Aorta (tissue), 5 donors: ENCODE measurements at regions not wholly inside any gene's neighbourhood (a gene's known extent, or its start where the extent isn't known, plus 50 kb on each side); places are given as distances from the start of the nearest gene placed in this dataset.
"Not testable (repeated sequence)": the region's sequence is repeated elsewhere in the genome, so short reads cannot be mapped to it uniquely, and the experiment has no call there.

Experiments
- ATAC-seq: fragments of 200-7000 bp; cut with Tn5 transposase; one replicate; pipeline ENCODE4 v1.9.1; 2022; ENCODE audit warnings: moderate library complexity; ENCODE audit not compliant: low FRiP score
- DNase-seq, 2 donors: peaks; one replicate each; pipeline ENCODE4 v3.0.0-alpha.2; 2020
- H3K27ac ChIP-seq, 2 donors: one replicate each; pipeline ENCODE4 v1.5.1; 2013; ENCODE audit warnings: low read length in 2 of 2, mild to moderate bottlenecking in 2 of 2, moderate library complexity in 2 of 2, control low read depth in 1 of 2, inconsistent platforms in 1 of 2, low read depth in 1 of 2
- H3K27me3 ChIP-seq, 2 donors: one replicate each; pipeline ENCODE4 v1.6.1; 2013; ENCODE audit warnings: control low read depth in 1 of 2, low read length in 1 of 2, mild to moderate bottlenecking in 1 of 2, moderate library complexity in 1 of 2; ENCODE audit not compliant: insufficient read depth in 2 of 2, control insufficient read depth in 1 of 2
- H3K36me3 ChIP-seq, 2 donors: one replicate each; pipeline ENCODE4 v1.6.1; 2013; ENCODE audit warnings: control low read depth in 1 of 2, low read length in 1 of 2, mild to moderate bottlenecking in 1 of 2; ENCODE audit not compliant: insufficient read depth in 2 of 2, control insufficient read depth in 1 of 2
- H3K4me1 ChIP-seq, 2 donors: one replicate each; pipeline ENCODE4 v1.6.1; 2013; ENCODE audit warnings: low read length in 2 of 2, control low read depth in 1 of 2, mild to moderate bottlenecking in 1 of 2, moderate library complexity in 1 of 2; ENCODE audit not compliant: insufficient read depth in 2 of 2, control insufficient read depth in 1 of 2
- H3K4me3 ChIP-seq, 2 donors: one replicate each; pipeline ENCODE4 v1.5.1; 2013; ENCODE audit warnings: low read length in 2 of 2, control low read depth in 1 of 2, mild to moderate bottlenecking in 1 of 2
- H3K9me3 ChIP-seq: one replicate; pipeline ENCODE4 v1.6.1; 2013; ENCODE audit warnings: mild to moderate bottlenecking, low read length; ENCODE audit not compliant: control insufficient read depth
- WGBS, 2 donors: extraction: QIAGEN DNeasy Blood & Tissue Kit; methylation state at CpG; one replicate each; pipeline ENCODE4 v1.1.7; 2013; 5-methylcytosine and 5-hydroxymethylcytosine counted together
- intact Hi-C, 2 donors: fragments of 100-400 bp; cut with DNase I; formaldehyde crosslinking; loops; one replicate each; pipeline versions ENCODE4 v1.14.2 to v1.15.0; 2022
- donor health status: healthy with polysubstance abuse.
- donor health status: Bipolar disorder and iron deficiency.
- donor health status: DM: no; HTN: no; CAD: no.
- donor health status: DM: no; HTN: no; CAD: no.
- donor health status: DM: yes; HTN: yes; CAD: no.

GRCh38 chr7:96786261-96786997 is 76.8 kb upstream of the SEM1 start:
- Histone ChIP-seq H3K36me3 (no peaks in the 10 kb centered on the region), H3K4me3 (no peak overlapping the region), H3K9me3 (no peaks in the 10 kb centered on the region), H3K4me1 (no peaks in the 10 kb centered on the region), H3K27me3 (no peaks in the 10 kb centered on the region), H3K27ac (no peak overlapping the region)
- DNase-seq (peak in 1 of 2 donors; percentile 39), ATAC-seq (peak; percentile 46)
- intact Hi-C loops: no loop called here
- 40 to 44% methylated on average over 15 of the region's 15 CpGs for WGBS, 2 donors

GRCh38 chr7:96786998-96787395 is 77.4 kb upstream of the SEM1 start:
- ATAC-seq: no peak
- no peak overlapping the region for H3K27ac ChIP-seq
- no peaks in the 10 kb centered on the region for H3K27me3 ChIP-seq
- intact Hi-C loops: no loop called here
- DNase-seq: no peak
- H3K36me3 ChIP-seq: no peaks in the 10 kb centered on the region
- H3K4me1 ChIP-seq: no peaks in the 10 kb centered on the region
- no peaks in the 10 kb centered on the region for H3K9me3 ChIP-seq
- H3K4me3 ChIP-seq: no peak overlapping the region

DNA sequence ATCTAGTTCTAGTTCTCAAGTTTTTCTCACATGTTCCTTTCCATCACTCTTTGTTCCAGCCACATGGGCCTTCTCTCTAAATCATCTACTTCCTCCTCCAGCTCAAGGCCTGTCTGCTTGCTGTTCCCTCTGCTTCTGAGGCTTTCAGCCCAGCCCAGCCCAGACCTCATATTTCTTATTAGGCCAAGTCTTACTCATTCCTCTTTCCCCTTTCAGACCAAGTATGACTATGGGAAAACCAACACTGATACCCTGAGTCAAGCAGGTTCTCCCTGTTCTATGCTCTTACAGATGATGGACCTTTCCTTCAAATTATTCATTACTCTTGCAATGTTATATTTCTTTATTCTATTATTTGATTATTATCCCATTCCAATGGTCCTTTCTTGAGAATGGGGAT is 80.3 kb upstream of the SEM1 start:
- Histone ChIP-seq H3K27ac (no peak overlapping the region), H3K9me3 (no peaks in the 10 kb centered on the region)

GRCh38 chr7:96792115-96792514 is 82.5 kb upstream of the SEM1 start:
- intact Hi-C loops: no loop called here
- no peaks in the 10 kb centered on the region for H3K4me1 ChIP-seq
- H3K27ac ChIP-seq: no peak overlapping the region
- H3K27me3 ChIP-seq: no peaks in the 10 kb centered on the region
- no peaks in the 10 kb centered on the region for H3K36me3 ChIP-seq
- 57 to 67% methylated on average over 2 of the region's 2 CpGs for WGBS, 2 donors
- no peak for DNase-seq
- no peak for ATAC-seq
- no peaks in the 10 kb centered on the region for H3K9me3 ChIP-seq
- H3K4me3 ChIP-seq: no peak overlapping the region

More for the DNA sequence above, 80.3 kb upstream of the SEM1 start:
- intact Hi-C loops: no loop called here
- no peaks in the 10 kb centered on the region for H3K4me1 ChIP-seq
- ATAC-seq (no peak), DNase-seq (no peak)
- no peak overlapping the region for H3K4me3 ChIP-seq
- no peaks in the 10 kb centered on the region for H3K36me3 ChIP-seq
- no peaks in the 10 kb centered on the region for H3K27me3 ChIP-seq

- intact Hi-C loops: no loop called here
- no peaks in the 10 kb centered on the region for H3K36me3 ChIP-seq
- H3K9me3 ChIP-seq: no peaks in the 10 kb centered on the region
- no peak overlapping the region for H3K27ac ChIP-seq
- WGBS, 2 donors: 80 to 83% methylated on average over 2 of the region's 2 CpGs
- ATAC-seq: no peak
- H3K4me3 ChIP-seq: no peak overlapping the region
- H3K4me1 ChIP-seq: no peaks in the 10 kb centered on the region
- no peaks in the 10 kb centered on the region for H3K27me3 ChIP-seq
- no peak for DNase-seq
These were observed 84.4 kb upstream of the SEM1 start for GRCh38 chr7:96794063-96794462.

GRCh38 chr7:96800122-96800521 is 90.5 kb upstream of the SEM1 start:
- intact Hi-C loops: no loop called here
- Histone ChIP-seq H3K36me3 (no peaks in the 10 kb centered on the region), H3K4me1 (no peaks in the 10 kb centered on the region), H3K9me3 (no peaks in the 10 kb centered on the region), H3K4me3 (no peak overlapping the region), H3K27ac (no peak overlapping the region), H3K27me3 (no peaks in the 10 kb centered on the region)
- no peak for DNase-seq
- ATAC-seq: no peak
- 80% methylated on average over 3 of the region's 3 CpGs for WGBS, 2 donors

DNA sequence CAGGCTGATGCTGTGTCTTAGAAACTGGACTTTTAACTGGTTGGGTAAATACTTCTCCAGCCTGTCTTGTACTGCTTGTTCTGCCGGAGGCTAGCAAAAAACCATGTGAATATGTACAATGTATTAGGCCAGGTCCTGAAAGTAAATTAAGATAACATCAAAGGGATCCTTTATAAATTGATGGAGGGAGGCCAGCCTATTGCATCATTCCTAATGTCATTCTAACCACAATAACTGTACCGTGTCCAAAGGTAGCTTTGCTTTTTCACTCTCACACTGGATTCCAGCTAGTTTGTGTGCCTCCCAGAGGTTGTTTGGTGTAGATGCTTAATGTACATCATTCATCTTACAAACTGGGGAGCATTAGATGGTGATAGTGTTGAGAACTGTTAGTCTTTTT is 91.2 kb upstream of the SEM1 start:
- Histone ChIP-seq H3K36me3 (no peaks in the 10 kb centered on the region), H3K9me3 (no peaks in the 10 kb centered on the region), H3K27ac (no peak overlapping the region), H3K4me3 (no peak overlapping the region), H3K4me1 (no peaks in the 10 kb centered on the region), H3K27me3 (no peaks in the 10 kb centered on the region)
- intact Hi-C loops: no loop called here
- DNase-seq (no peak), ATAC-seq (no peak)
- WGBS, 2 donors: 52 to 56% methylated on average over 2 of the region's 2 CpGs

DNA sequence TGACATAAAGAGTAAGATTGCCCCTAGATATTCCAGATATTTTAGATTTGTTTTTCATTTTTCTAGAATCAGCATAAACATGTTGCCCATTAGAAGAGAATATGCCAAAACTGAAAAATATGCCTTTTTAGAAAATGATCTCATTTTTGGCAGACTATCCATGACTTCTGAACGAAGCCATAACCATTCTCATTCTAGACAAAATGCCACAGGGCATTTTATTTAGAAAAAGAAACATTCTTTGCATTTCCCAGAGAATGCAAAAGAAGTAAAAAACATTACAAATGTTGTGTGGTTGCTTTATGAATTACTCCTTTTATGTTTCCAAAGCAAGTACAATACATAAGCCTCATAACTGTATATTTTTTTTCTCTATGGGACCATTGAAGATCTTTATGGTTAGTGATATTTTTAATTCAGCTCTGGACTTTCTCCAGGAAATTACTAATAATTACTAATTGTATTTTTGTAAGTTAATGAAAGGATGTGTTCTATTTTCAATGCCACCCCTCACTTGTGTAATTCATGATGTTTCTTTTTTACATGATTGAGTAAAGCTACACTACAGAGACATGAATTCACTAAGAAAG is 109.6 kb upstream of the SEM1 start:
- intact Hi-C loops: no loop called here
- 4 to 5% methylated on average over 1 of the region's 1 CpG for WGBS, 2 donors
- no peaks in the 10 kb centered on the region for H3K9me3 ChIP-seq
- H3K4me3 ChIP-seq: no peak overlapping the region
- H3K27me3 ChIP-seq: no peaks in the 10 kb centered on the region
- ATAC-seq (no peak), DNase-seq (no peak)
- no peaks in the 10 kb centered on the region for H3K36me3 ChIP-seq
- no peak overlapping the region for H3K27ac ChIP-seq
- H3K4me1 ChIP-seq: no peaks in the 10 kb centered on the region

DNA sequence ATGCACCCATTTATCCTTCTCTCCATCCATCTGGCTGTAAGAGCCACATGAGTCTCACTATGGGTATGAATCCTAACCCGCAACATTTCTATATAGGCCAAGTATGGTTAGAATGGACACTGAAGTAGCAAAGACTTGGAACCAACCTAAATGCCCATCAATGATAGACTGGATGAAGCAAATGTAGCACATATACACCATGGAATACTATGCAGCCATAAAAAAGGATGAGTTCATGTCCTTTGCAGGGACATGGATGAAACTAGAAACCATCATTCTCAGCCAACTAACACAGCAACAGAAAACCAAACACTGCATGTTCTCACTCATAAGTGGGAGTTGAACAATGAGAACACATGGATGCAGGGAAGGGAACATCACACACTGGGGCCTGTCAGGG is 111.5 kb upstream of the SEM1 start:
- H3K4me3 ChIP-seq, H3K9me3 ChIP-seq, intact Hi-C loops, H3K27ac ChIP-seq, ATAC-seq, H3K4me1 ChIP-seq, DNase-seq, H3K27me3 ChIP-seq, H3K36me3 ChIP-seq: not testable (repeated sequence)
- 99 to 100% methylated on average over 1 of the region's 1 CpG for WGBS, 2 donors
